Upper lobe of left lung (tissue), 6 donors: ENCODE measurements at regions not wholly inside any gene's neighbourhood (a gene's known extent, or its start where the extent isn't known, plus 50 kb on each side); places are given as distances from the start of the nearest gene placed in this dataset.
A peak's percentile ranks its signal among the peaks of the same experiment; 100 is the strongest.

Experiments
- ATAC-seq, 2 donors: fragments of 200-7000 bp; cut with Tn5 transposase; one replicate each; pipeline ENCODE4 v1.9.1; 2022; ENCODE audit warnings: mild to moderate bottlenecking in 2 of 2, moderate library complexity in 2 of 2; ENCODE audit not compliant: low FRiP score in 2 of 2
- DNase-seq, 2 donors: peaks; one replicate each; pipeline ENCODE4 v3.0.0-alpha.2; 2019 to 2020
- H3K27ac ChIP-seq, 4 donors: fragments of 200-600 bp; sonication (generic); one replicate each; pipeline ENCODE4 v1.5.1; 2016 to 2019
- H3K27me3 ChIP-seq, 4 donors: fragments of 200-600 bp; sonication (generic); one replicate each; pipeline ENCODE4 v1.5.1; 2017 to 2019
- H3K36me3 ChIP-seq, 4 donors: fragments of 200-600 bp; sonication (generic); one replicate each; pipeline ENCODE4 v1.5.1; 2016 to 2019
- H3K4me1 ChIP-seq, 4 donors: fragments of 200-600 bp; sonication (generic); one replicate each; pipeline ENCODE4 v1.5.1; 2018 to 2019
- H3K4me3 ChIP-seq, 4 donors: fragments of 200-600 bp; sonication (generic); one replicate each; pipeline ENCODE4 v1.5.1; 2017 to 2019; ENCODE audit warnings: mild to moderate bottlenecking in 2 of 4, moderate library complexity in 1 of 4
- H3K9me3 ChIP-seq, 4 donors: fragments of 200-600 bp; sonication (generic); one replicate each; pipeline ENCODE4 v1.5.1; 2018 to 2019
- EP300 ChIP-seq, 4 donors: sonication (generic); formaldehyde crosslinking; IDR thresholded peaks; one replicate each; pipeline ENCODE4 v1.5.1; 2017; ENCODE audit warnings: antibody characterized with exemption in 4 of 4, control low read depth in 2 of 4
- POLR2A ChIP-seq, 4 donors: fragments of 450-650 bp; IDR thresholded peaks; one replicate each; pipeline ENCODE4 v1.5.1; 2016 to 2017; ENCODE audit warnings: antibody characterized with exemption in 4 of 4, mild to moderate bottlenecking in 2 of 4
- POLR2AphosphoS5 ChIP-seq, 2 donors: sonication (generic); formaldehyde crosslinking; IDR thresholded peaks; one replicate each; pipeline ENCODE4 v1.5.1; 2017; ENCODE audit warnings: antibody characterized with exemption in 2 of 2
- WGBS, 2 donors: methylation state at CpG; one replicate each; pipeline ENCODE4 v1.1.5; 2017 to 2018; 5-methylcytosine and 5-hydroxymethylcytosine counted together
- TF ChIP-seq, protein P1 (sequence below), 6 experiments: fragments of 450-650 bp in 4 of 6; fragments of 200-600 bp in 2 of 6; sonication (generic) in 2 of 6; IDR thresholded peaks; one replicate each; pipeline ENCODE4 v1.5.1; 2016 to 2019; ENCODE audit warnings: antibody characterized with exemption in 6 of 6
- donor health status: DM: no; HTN: no; CAD: no; lungs with moderate emphysema.
- donor health status: DM: no; HTN: yes; CAD: no; lungs with severe emphysema.

DNA sequence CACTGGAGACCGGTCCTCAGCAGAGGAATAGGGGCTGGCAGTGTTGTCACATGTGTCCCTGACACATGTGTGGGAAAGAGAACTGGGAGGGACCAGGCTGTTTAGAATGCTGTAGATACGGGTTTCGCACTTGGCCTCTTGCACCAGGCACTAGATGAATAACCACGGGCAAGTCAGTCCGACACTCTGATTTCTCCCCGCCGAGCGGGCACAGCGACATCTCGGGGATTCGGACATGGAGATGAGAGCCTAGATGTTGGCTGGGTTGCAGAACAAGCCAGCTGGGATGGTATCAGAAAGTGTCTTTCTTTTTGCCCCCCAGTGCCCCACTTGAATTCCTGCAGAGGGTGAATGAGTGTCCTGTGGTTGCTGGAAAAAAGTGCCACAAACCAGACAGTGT lies 80.6 kb upstream of the SLC22A11 start:
- H3K27ac ChIP-seq: no peak overlapping the region
- 93 to 97% methylated on average over 11 of the region's 11 CpGs for WGBS, 2 donors
- no peak overlapping the region for H3K4me3 ChIP-seq
- DNase-seq (no peak), ATAC-seq (no peak)
- no peaks in the 10 kb centered on the region for H3K36me3 ChIP-seq
- no peak for TF ChIP-seq POLR2AphosphoS5 (IDR thresholded peaks at IDR 0.05)
- no peak for TF ChIP-seq EP300 (IDR thresholded peaks at IDR 0.05)
- no peak for TF ChIP-seq POLR2A (IDR thresholded peaks at IDR 0.05)
- TF ChIP-seq, protein P1, sequence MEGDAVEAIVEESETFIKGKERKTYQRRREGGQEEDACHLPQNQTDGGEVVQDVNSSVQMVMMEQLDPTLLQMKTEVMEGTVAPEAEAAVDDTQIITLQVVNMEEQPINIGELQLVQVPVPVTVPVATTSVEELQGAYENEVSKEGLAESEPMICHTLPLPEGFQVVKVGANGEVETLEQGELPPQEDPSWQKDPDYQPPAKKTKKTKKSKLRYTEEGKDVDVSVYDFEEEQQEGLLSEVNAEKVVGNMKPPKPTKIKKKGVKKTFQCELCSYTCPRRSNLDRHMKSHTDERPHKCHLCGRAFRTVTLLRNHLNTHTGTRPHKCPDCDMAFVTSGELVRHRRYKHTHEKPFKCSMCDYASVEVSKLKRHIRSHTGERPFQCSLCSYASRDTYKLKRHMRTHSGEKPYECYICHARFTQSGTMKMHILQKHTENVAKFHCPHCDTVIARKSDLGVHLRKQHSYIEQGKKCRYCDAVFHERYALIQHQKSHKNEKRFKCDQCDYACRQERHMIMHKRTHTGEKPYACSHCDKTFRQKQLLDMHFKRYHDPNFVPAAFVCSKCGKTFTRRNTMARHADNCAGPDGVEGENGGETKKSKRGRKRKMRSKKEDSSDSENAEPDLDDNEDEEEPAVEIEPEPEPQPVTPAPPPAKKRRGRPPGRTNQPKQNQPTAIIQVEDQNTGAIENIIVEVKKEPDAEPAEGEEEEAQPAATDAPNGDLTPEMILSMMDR (IDR thresholded peaks at IDR 0.05): no peak
- H3K27me3 ChIP-seq: no peaks in the 10 kb centered on the region
- H3K9me3 ChIP-seq: no peaks in the 10 kb centered on the region
- no peaks in the 10 kb centered on the region for H3K4me1 ChIP-seq

DNA sequence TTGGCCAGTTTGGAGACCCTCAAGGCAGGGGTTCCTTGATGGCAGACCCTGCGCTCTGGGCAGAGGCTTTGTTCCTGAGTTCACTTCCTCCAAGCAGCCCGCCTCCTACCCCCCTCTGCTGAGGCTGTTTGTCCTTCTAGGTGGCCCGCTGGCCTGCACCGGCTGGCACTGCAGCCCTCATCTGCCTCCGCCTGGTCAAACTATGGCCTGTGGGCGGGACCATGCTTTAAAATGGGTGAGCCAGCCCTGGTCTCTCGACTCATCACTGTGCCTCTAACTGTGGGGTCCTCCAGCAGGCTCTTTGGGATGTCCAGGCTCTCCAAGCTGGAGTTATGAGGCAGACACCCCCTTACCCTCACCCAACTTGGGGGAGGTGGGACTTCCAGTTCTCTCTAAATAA lies 78.9 kb upstream of the SLC22A11 start:
- WGBS, 2 donors: 55 to 68% methylated on average over 6 to 7 of the region's 7 CpGs
- Histone ChIP-seq H3K4me1 (no peaks in the 10 kb centered on the region), H3K36me3 (no peaks in the 10 kb centered on the region), H3K4me3 (no peak overlapping the region), H3K27me3 (no peaks in the 10 kb centered on the region), H3K9me3 (no peaks in the 10 kb centered on the region), H3K27ac (no peak overlapping the region)
- no peak for TF ChIP-seq POLR2AphosphoS5 (IDR thresholded peaks at IDR 0.05)
- TF ChIP-seq, protein P1 (IDR thresholded peaks at IDR 0.05): no peak
- no peak for TF ChIP-seq POLR2A (IDR thresholded peaks at IDR 0.05)
- no peak for TF ChIP-seq EP300 (IDR thresholded peaks at IDR 0.05)
- DNase-seq (no peak), ATAC-seq (peak in 1 of 2 donors; percentile 38)

DNA sequence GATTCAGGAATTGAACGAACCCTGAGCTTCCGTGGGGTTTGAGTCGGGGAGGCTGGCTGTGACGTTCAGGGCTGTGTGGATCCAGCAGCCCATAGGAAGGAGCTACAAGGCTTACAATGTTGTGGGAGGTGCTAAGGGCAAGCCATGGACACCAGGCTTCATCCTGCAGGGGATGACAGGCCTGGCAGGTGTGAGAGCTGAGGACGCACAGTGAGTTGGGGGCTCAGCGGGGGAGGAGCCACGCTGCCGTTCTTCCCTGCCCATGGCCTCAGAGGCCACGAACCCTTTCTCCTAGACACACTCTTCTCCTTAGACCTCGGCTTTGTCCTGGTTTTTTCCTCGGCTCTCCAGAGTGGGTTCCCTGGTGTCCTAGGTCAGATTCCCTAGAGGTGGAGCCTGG lies 78.1 kb upstream of the SLC22A11 start:
- ATAC-seq (no peak), DNase-seq (no peak)
- Histone ChIP-seq H3K27me3 (no peaks in the 10 kb centered on the region), H3K4me3 (no peak overlapping the region), H3K9me3 (no peaks in the 10 kb centered on the region), H3K36me3 (no peaks in the 10 kb centered on the region), H3K27ac (no peak overlapping the region), H3K4me1 (no peaks in the 10 kb centered on the region)
- TF ChIP-seq POLR2A (IDR thresholded peaks at IDR 0.05) (no peak), EP300 (IDR thresholded peaks at IDR 0.05) (no peak)
- 70 to 71% methylated on average over 11 of the region's 11 CpGs for WGBS, 2 donors

DNA sequence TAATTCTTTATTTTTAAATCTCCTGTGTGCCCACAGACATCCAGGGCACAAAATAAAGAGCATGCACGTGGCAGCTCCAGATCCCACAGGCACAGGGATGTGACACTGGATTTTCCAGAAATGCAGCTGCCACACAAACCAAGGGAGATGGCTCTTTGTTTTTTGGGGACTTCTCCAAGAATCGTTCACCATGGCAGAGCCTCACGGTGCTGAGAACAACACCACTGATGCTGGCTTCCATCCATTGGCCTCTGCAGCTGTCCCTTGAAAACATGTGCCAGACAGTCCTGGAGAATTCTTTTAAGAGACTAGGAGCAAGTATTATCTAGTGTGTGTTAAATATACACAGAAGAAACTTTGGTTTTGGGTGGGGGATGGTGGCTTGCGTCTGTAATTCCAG lies 73.2 kb upstream of the SLC22A11 start:
- Histone ChIP-seq H3K27me3 (no peaks in the 10 kb centered on the region), H3K36me3 (no peaks in the 10 kb centered on the region), H3K4me3 (no peak overlapping the region), H3K27ac (no peak overlapping the region), H3K9me3 (no peaks in the 10 kb centered on the region), H3K4me1 (peaks cover 0 to 7% (median 0%) of the 10 kb centered on the region in 4 donors)
- WGBS, 2 donors: 60 to 71% methylated on average over 3 to 4 of the region's 4 CpGs
- DNase-seq: no peak
- ATAC-seq: no peak
- TF ChIP-seq, protein P1 (IDR thresholded peaks at IDR 0.05): no peak
- TF ChIP-seq EP300 (IDR thresholded peaks at IDR 0.05) (no peak), POLR2A (IDR thresholded peaks at IDR 0.05) (no peak), POLR2AphosphoS5 (IDR thresholded peaks at IDR 0.05) (no peak)

DNA sequence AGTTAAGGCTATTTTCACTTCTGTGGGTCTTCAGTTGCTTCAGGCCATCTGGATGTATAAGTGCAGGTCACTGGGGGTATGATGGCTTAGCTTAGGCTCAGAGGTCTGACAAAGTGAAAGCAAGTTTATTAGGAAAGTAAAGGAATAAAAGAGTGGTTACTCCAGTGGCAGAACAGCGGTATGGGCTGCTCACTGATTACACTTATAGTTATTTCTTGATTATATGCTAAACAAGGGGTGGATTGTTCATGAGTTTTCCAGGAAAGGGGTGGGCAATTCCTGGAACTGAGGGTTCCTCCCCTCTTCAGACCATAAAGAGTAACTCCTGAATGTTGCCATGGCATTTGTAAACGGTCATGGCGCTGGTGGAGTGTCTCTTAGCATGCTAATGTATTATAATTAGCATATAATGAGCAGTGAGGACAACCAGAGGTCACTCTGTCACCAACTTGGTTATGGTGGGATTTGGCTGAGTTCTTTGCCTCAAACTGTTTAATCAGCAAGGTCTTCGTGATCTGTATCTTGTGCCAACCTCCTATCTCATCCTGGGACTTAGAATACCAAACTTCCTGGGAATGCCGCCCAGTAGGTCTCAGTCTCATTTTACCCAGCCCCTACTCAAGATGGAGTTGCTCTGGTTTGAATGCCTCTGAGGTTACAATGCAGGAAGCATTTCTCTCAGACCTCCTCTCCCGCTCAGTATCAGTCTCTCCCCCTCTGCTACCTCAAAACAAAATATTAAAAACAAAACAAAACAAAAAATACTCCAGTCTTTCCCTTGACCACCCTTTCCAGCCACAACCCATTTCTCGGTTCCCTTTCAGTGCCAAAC lies 71.3 kb upstream of the SLC22A11 start:
- H3K36me3 ChIP-seq: no peaks in the 10 kb centered on the region
- ATAC-seq (no peak), DNase-seq (no peak)
- no peaks in the 10 kb centered on the region for H3K9me3 ChIP-seq
- 50 to 60% methylated on average over 7 of the region's 7 CpGs for WGBS, 2 donors
- no peak overlapping the region for H3K4me3 ChIP-seq
- no peak for TF ChIP-seq POLR2AphosphoS5 (IDR thresholded peaks at IDR 0.05)
- no peak for TF ChIP-seq EP300 (IDR thresholded peaks at IDR 0.05)
- TF ChIP-seq, protein P1 (IDR thresholded peaks at IDR 0.05): no peak
- TF ChIP-seq POLR2A (IDR thresholded peaks at IDR 0.05): no peak
- no peak overlapping the region for H3K27ac ChIP-seq
- no peaks in the 10 kb centered on the region for H3K27me3 ChIP-seq
- peaks cover 0 to 7% (median 0%) of the 10 kb centered on the region in 4 donors for H3K4me1 ChIP-seq
